ELF-1 (cell line): ENCODE measurements at regions not wholly inside any gene's neighbourhood (a gene's known extent, or its start where the extent isn't known, plus 50 kb on each side); places are given as distances from the start of the nearest gene placed in this dataset.

ENCODE experiments used
- DNase-seq: peaks from one replicate; pipeline ENCODE4 v3.0.0-alpha.2; 2016; ENCODE audit warnings: low read depth, low spot score

DNA sequence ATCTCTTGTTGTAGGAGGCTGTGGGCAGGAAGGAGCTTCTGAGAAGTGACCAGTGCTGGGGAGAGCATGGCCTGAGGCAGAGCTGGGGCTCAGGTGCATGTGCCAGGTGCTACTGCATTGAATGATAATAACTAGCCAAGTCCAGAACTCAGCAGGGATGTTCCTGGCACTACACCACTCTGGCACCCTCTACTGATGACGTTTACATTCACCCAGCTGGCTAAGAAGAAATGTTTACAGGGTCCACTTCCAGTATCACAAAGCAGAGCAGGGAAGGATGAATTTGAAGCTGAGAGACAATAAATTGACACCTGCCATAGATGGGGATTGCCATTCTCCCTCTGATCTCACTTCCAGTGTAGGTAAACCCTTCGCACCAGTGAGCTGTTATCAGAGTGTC lies 411.8 kb downstream of the SETD4 start:
- DNase-seq = no peak

DNA sequence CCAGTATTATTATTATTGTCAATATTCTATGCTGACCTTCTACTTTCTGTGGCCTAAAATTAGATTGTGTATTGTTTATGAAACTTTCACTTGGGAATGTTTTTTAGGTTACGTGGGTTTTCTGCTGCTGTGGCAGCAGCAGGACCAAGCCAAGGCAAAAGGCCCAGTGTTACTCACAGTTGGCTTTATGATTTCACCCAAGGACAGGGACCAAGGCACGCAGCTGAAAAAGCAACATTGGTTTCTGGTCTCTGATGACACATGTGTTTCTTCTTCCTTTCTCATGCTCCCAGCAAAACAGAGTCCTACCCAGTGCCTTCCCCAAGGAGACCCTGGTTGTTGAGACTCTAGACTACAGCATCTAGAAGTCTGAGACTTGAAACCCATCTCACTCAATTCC lies 413.7 kb downstream of the SETD4 start:
- DNase-seq = no peak

DNA sequence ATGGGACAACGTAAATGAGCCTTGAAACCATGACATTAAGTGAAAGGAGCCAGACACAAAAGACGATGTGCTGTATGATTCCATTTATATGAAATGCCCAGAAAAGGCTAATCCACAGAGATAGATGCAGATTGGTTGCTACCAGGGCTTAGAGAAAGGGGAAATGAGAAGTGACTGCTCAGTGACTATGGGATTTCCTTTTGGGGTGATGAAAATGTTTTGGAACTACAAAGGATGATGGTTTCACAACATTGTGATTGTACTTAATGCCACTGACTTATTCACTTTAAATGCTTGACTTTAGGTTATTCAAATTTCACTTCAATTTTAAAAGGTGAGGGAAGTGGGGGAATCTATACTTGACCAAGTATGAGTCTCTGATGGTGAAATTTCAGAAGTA lies 414.3 kb downstream of the SETD4 start:
- DNase-seq = no peak

DNA sequence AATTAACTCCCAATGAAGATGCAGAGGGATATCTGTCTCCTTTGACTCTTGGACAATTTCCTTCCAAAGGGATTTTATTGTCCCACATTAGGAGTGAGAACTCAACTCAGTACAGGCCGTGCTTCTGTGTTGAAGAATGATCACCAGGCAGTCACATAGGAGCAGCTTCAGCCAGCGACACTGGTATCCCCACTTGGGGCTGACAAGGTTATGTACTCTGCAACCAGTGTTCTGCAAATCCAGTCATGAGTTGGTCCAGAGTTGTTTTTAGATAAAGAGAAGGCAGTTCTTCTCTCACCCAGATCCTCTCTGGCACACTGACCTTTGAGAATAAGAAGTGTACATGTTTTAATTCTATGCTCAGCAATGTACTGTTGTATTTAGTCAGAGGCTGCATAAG lies 415.8 kb downstream of the SETD4 start:
- no peak for DNase-seq

DNA sequence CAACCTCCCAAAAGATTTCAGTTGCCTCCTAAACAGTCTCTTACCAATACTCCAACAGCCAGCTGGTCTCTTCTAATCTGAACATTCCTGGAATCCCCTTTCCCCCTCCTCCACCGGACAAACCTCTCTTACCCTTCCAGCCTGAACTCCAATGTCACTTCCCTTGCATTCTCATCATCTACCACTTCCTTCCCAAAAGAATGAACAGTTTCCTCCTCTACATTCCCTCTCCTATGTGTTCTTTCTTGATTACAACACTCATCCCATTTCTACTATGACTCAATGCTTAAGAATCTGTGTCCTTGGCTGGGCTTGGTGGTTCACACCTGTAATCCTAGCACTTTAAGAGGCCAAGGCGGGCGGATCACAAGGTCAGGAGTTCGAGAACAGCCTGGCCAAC lies 417.1 kb downstream of the SETD4 start:
- DNase-seq = no peak

DNA sequence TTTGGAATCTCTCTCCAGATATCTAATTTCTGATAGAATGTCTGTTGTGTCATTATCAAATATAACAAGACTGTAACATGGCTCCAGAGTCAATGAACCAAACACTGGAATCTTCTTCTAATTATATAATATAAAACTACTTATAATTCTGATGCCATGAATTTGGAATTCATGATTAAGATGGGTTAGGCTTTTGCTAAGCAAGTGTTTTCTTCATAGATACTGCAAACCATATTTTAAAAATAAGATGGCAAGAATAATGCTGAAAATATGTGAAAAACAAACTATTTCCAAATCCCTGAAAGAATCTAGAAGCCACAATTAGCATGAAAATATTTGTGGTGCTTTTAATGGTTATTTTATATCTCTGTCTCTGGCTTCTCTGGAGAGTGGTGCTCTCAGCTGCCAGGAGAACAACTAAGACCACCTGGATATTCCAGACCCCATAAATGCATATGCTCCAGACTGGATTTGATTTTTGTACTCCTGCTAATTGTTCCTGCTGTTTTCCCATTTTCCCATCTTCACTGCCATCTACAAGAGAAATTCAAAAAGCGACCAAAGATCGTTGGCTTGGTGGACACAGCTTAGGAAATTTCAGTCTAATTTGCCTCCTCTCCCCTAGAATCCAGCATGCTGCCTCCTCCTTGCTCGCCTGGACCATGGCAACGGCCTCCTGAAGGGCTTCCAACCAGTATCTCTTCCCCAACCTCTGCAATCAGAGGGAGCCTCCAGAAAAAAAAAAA lies 418.9 kb downstream of the SETD4 start:
- no peak for DNase-seq

DNA sequence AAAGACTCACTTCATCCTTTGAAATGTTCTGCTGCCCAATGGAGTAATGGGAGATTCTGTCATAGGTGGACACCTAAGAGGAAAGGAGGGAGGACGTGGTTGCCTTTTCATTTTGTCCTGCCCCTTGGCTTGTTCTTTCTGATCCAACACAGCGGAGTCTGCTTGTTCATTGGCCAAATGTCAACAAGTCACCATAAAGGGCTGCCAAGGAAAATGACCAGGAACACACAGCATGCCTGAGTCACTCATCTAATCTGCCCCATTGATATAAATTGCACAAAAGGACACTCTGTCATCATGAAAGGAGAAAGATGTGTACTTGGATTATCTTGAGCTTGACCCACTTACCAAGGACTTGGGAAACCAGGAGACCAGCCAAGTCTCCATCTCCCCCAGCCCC lies 422.9 kb downstream of the SETD4 start:
- DNase-seq = no peak

DNA sequence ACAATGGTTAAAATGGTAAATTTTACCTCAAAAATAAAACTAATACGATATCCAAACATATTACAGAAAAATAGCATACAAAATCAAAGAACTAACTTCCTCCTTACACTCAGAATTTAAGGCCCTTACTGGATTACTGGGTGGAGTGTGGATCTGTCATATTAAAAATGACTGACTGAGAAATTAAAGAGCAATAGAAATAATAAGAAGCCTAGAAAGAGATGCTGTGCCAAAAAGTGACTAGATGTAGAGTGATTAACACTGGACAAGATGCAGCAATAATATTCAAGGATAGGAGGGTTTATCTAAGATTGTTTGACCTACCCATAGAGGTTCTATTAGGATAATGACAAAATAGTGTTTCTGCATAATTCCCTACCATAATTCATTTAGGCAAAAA lies 424.3 kb downstream of the SETD4 start:
- no peak for DNase-seq

DNA sequence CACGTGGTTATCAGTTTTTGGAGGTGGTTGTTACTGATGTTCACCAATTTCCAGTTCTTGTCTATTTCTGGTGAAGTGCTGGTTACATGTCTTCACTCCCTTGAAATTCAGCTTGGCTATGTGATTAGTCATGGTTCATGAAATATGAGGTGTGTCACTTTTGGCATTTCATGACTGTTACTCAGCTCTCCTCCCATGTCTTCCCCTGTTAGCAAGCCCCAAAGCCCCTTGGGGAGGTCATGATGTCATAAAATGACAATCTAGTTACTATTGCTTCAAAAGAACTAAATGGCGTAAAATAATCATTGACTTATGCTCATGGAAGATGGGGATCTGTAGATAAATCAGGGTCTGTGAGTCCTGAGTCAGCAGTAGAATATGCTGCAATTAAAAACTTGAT lies 425.1 kb downstream of the SETD4 start:
- DNase-seq = no peak

DNA sequence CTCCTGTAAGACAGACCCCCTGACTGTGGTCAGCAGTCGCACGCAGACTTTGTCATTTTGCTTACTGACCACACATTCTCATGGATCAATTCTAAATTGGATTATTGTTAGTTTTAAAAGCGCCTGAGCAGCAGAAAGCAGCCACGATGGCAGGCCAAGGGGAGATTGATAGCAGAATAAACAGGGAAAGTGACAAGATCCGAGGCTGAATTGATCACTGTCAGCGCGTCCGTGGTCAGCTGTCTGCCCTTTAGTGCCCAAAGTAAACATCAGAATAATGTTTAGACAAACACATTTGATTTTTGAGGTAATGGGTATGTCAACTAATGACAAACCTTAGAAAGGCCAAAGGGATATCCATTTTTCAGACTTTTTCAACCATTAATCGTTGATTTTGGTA lies 426.8 kb downstream of the SETD4 start:
- DNase-seq = no peak

DNA sequence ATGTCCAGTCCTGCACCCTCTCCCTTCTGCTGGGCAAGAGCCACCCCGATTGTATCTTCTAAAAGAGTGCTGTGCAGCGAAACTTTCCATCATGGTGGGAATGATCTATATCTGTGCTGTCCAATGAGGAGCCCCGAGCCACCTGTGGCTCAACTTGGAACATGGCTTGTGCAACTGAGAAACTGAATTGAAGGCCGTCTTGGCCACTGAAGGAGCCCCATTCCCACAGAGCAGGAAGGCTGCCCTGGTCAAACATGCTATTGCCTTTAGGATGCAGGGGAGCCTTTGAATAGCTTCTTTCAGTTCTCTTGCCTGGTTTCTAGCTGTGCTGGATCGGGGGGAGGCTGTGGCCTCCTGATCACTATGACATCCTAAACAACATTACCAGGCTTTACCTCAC lies 427.6 kb downstream of the SETD4 start:
- no peak for DNase-seq

DNA sequence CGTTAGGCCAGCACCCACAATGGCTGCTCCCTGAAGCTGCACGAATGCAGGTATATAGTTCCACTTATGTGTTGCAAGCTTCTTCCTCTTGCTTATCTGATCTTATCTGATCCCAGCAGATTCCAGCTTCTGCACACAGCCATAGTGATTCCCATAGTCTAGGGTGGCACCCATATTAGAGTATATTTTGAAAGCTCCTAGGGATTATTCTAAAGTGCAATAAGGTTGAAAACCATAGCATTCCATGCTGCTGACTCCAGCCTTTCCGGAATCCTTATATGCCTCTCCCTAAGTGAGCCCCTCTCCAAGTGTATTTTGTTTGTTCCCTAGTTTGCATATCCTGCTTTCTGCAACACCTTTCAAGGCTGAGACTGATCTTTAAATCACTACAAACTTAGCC lies 432.0 kb downstream of the SETD4 start:
- no peak for DNase-seq

DNA sequence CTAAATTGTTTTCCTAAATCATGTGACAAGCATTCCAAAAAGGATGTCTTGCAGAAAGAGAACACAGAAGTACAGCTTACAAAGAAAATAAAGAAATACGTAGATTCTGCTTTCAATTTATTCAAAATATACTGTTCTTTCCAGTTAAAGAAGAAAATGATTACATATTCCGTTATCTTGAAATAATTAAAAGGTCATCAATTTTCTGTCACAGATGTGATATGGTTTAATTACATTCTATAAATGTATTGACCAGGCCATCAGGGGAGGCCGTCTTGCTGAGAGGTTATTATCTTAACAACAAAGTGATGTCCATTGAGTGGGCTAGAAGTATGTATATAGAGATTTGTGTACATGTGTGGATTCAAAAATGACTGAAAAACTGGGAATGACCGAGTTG lies 432.9 kb downstream of the SETD4 start:
- DNase-seq = no peak

DNA sequence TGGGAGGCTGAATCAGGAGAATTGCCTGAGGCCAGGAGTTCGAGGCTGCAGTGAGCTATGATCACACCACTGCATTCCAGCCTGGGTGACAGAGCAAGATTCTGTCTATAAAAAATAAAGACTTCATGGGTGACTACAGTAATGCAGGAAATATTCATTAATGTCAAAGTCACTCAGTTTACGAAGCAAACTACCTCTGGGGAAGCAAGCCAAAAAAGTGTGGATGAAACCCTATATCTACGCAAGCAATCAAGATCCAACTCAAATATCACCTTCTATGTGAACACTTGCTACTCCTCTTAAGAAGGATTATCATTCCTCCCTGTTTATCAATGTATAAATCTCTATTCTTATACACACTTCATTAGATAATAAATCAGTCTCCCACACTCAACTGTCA lies 434.8 kb downstream of the SETD4 start:
- no peak for DNase-seq

DNA sequence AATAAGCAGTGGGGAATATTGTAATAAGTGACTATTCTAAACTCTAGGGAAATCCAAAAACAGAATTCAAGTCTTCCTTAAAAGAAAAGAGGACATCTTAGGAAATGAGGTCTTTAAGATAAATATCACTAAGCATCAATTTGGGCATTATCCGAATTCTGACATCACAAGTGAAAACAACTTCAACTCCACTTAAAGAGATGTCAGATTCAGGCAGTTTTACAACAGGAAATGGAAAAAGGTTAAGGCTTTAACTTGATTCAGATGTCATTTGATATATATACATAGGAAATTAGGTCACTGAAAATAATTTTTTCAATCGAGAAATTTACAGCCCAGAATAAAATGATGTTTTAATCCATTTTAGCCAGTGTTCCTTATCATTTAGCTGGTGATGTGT lies 435.4 kb downstream of the SETD4 start:
- no peak for DNase-seq

DNA sequence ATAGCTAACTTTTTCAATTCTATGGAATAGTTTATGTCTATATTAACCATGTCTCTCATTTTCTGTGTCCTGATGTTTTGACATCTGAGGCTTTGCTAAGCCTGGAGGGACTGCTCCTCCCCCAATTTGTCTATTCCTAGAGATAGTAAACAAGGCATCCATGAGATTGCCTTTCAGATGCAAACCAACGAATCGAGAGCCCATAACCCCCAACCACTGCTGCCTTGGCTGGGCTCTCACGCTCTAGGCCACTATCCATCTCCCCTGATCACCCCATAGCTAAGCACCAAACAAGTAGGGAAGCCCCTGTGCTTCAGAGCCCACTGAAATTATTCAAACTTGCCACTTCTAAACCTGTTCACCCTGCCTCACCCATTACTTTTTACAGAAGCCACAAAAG lies 437.7 kb downstream of the SETD4 start:
- peak; percentile 59 for DNase-seq

DNA sequence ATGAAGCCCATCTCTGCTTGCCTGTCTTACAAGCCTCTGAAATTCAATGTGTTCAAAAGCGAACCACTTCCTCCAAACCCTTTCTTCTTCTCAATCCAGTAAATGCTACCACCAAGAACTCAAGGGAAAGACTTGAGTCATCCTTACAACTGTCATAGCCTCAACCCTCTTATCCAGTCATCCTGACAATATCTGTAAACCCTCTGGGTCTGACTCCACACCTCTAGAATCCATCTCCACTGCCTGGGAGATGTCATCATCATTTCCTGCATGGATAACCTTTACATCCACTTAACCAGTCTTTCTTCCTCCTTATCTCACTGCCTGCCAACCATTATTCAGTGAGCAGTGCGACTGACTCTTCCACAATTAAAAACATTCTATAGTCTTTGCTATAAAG lies 441.1 kb downstream of the SETD4 start:
- DNase-seq = no peak

DNA sequence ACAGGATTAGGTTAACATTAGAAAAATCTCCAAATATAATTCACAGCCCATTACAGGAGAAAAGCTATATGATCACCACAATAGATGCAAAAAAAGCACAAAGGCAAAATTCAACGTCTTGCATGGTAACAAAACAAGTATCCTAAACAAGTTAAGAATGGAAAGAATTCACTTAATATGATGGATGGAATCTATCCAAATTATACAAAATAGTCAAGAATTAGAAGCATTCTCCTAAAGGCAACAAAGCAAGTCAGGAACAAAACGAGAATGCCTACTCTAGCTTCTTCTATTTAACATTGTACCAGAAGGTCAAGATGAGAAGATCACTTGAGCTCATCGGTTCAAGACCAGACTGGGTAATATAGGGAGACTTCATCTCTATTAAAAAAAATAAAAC lies 442.8 kb downstream of the SETD4 start:
- DNase-seq = no peak

DNA sequence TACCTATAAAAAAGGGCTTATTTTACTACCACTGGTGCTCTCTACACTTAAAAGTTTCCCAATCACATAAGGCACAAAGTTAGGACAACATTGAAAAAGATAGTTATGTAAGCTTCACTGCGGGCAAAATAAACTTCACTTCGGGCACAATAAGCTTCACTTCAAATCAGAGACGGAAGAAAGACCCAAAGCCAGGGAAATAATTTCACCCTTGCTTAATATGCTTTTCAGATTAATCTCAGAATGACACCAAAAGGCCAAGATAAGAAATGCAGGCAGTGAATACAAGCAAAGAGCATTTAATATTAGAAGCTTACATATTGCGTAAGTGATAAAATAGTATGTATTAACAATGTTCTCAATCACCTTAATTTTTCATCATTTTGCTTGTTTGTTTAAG lies 444.2 kb downstream of the SETD4 start:
- no peak for DNase-seq

DNA sequence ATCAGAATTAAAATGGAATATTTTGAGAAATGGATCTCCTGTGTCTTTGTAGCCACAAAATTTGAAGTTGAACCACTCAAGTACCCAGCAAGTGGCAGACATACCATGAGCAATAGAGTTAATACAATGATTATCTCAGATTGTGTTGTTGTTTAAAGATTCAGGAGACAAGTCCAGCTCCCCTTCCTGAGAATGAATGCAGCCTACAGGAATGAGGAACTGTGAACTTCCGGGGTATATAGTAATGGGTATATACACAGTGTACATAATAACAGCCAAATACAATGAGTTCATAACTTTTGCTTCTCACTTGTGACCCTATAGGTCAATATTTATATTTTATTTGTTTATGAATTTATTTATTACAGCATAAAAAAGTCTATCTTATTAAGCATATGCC lies 445.0 kb downstream of the SETD4 start:
- DNase-seq = no peak

DNA sequence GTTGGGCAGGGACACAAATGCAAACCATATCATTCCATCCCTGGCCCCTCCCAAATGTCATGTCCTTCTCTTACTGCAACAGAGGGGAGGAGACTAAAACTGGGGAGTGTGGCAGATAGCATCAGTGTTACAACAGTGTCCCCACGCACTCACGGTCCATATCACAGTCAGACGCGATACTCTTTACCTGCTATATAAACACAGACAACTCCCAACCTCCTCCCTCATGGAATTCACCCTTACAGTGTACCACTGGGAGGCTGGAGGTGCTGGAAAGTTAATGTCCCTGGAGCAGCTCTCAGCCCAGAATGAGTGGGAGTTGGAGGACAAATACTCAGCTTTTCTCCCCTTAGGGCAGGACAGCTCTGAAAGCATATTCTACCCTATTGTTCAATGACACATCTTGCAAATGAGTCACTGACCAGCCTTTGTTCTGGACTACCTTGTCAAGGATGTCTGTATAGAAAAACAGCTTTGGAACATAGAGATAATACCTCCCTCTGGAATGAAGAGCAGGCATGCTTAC lies 445.9 kb downstream of the SETD4 start:
- DNase-seq = peak; percentile 44

DNA sequence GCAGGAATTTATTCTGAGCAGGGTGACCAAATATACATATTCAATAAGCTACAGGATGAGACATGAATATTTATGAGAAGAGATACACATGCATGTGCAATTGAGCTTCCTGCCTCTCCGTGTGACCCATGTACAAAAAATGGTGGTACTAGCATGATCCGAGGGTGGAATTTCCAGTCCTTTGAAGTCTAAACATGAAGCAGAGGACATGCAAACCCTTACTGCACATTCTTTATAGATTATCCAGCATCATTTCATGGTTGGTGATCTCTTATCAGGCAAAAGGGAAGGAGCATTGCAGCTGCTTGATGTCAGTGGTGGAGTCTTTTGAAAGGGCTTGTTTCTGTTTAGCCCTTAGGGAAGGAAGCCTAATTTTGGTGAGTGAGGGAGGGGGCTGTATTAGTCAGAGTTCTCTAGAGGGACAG lies 448.6 kb downstream of the SETD4 start:
- DNase-seq = no peak

DNA sequence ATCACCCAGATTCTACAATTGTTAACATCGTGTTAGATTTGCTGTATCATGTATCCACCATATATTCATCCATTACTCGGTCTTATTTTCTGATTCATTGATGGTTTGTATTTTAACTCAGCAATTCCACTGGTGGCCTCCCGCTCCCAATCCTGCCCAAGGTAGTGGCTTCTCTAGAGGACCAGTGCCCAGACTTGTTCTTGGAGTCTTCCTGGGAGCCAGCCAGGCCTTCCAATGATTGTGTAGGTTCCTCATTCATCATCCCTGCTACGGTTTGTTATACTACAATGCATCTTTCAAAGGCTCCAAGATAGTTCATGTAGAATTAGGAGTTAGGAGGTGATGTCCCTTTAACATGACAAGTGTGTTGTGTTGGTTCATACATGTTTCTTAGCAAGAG lies 451.1 kb downstream of the SETD4 start:
- no peak for DNase-seq

DNA sequence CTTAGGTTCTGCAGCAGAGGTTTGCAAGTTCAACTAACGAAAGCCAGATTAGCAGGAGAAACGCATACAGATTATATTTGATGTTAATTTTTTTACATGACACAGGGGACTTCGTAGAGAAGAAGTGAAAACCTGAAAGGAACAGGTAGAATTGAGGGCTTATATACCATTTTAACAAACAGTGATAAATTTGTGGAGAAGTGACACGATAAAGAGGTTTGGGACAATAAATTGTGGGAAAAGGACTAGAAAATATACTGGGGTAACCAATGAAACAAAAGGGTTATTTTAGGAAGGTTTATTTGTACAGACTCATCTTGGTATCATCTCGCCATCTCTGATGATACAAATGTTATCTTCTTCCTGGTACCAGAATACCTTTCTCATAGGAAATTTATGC lies 452.9 kb downstream of the SETD4 start:
- DNase-seq = no peak
